PC-9 (cell line): ENCODE measurements at regions not wholly inside any gene's neighbourhood (a gene's known extent, or its start where the extent isn't known, plus 50 kb on each side); places are given as distances from the start of the nearest gene placed in this dataset.

Source experiments
- BruUV-seq: library from RNA; stranded (reverse); fragments of 400-500 nt; replicated peaks from 2 replicates; lab custom pipeline; 2021; lab: Mats Ljungman, UMichigan
- CTCF ChIA-PET: fragments of 300-600 bp; sonication (Branson Sonifier 250); formaldehyde crosslinking; loops from one replicate; lab custom pipeline; 2022; ENCODE audit warnings: antibody characterized with exemption; lab: Charles Lee
- POLR2A ChIA-PET: fragments of 300-600 bp; sonication (Branson Sonifier 250); formaldehyde crosslinking; loops from one replicate; lab custom pipeline; 2022; ENCODE audit warnings: antibody characterized with exemption; ENCODE audit not compliant: unreplicated experiment; lab: Charles Lee
- DNase-seq, 2 experiments: peaks; one replicate each; pipeline versions ENCODE4 v3.0.0 to v3.0.0-alpha.2; 2015 to 2022; ENCODE audit warnings: mixed read lengths in 1 of 2
- H2AFZ ChIP-seq: fragments of 200-600 bp; sonication (generic); 2 replicates; pipeline ENCODE4 v1.8.1; 2017; ENCODE audit warnings: antibody characterized with exemption
- H3F3A ChIP-seq: fragments of 200-600 bp; sonication (generic); 2 replicates; pipeline ENCODE4 v1.8.1; 2017; ENCODE audit warnings: antibody characterized with exemption, mild to moderate bottlenecking, low read depth; ENCODE audit not compliant: insufficient read depth
- H3K27ac ChIP-seq: fragments of 200-600 bp; sonication (generic); 2 replicates; pipeline ENCODE4 v1.6.1; 2016; ENCODE audit warnings: mixed run types
- H3K27me3 ChIP-seq: fragments of 200-600 bp; sonication (generic); 2 replicates; pipeline ENCODE4 v1.6.1; 2016; ENCODE audit warnings: low read depth, mixed run types; ENCODE audit not compliant: insufficient read depth
- H3K36me3 ChIP-seq: fragments of 200-600 bp; sonication (generic); 2 replicates; pipeline ENCODE4 v1.6.1; 2016; ENCODE audit warnings: low read depth, mixed run types
- H3K4me1 ChIP-seq: fragments of 200-600 bp; sonication (generic); replicated peaks from 2 replicates; pipeline ENCODE4 v1.6.1; 2016; ENCODE audit warnings: mixed run types; ENCODE audit not compliant: insufficient read depth
- H3K4me2 ChIP-seq: fragments of 200-600 bp; sonication (generic); 2 replicates; pipeline ENCODE4 v1.6.1; 2017; ENCODE audit warnings: mixed run types
- H3K4me3 ChIP-seq: fragments of 200-600 bp; sonication (generic); 2 replicates; pipeline ENCODE4 v1.6.1; 2016; ENCODE audit warnings: mixed run types
- H3K79me2 ChIP-seq: fragments of 200-600 bp; sonication (generic); 2 replicates; pipeline ENCODE4 v1.6.1; 2017; ENCODE audit warnings: low read depth, mixed run types
- H3K9me2 ChIP-seq: fragments of 200-600 bp; sonication (generic); 2 replicates; pipeline ENCODE4 v1.8.1; 2017; ENCODE audit warnings: mild to moderate bottlenecking; ENCODE audit not compliant: insufficient read depth
- H3K9me3 ChIP-seq: fragments of 200-600 bp; sonication (generic); 2 replicates; pipeline ENCODE4 v1.8.1; 2016; ENCODE audit warnings: low read depth; ENCODE audit not compliant: insufficient read depth
- H4K20me1 ChIP-seq: fragments of 200-600 bp; sonication (generic); 2 replicates; pipeline ENCODE4 v1.8.1; 2017; ENCODE audit not compliant: insufficient read depth
- CTCF ChIP-seq: fragments of 200-600 bp; sonication (generic); conservative IDR thresholded peaks from 2 replicates; pipeline ENCODE4 v1.6.1; 2017; ENCODE audit warnings: mixed run types, antibody characterized with exemption, mild to moderate bottlenecking, moderate library complexity
- EZH2 ChIP-seq: fragments of 200-600 bp; sonication (generic); IDR thresholded peaks from 2 replicates; pipeline ENCODE4 v1.8.0; 2017; ENCODE audit warnings: antibody characterized with exemption, low read depth
- intact Hi-C: fragments of 100-400 bp; cut with micrococcal nuclease; formaldehyde crosslinking; loops from one replicate; pipeline ENCODE4 v1.10.0; 2022; ENCODE audit not compliant: unreplicated experiment

DNA sequence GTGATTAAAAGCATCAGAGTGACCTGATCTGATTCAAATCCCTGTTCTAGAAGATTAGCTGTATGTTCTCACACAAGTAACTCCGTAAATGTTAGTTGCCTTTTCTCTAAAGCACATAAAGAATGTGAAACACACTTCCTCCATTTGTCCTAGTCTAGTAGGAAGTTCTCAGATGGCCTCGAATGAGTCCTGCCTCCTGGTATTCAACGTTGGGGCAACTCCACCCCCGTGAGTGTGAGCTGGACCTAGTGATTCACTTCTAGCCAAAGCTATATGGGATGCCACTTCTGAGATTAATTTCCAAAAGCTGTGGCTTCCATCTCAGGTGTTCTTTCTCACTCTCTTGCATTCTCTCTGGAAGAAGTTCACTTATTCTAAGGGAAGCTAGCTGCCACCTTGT, 267.6 kb downstream of the GPATCH2 start:
- CTCF ChIA-PET = no interaction called here
- Histone ChIP-seq H3K4me3 (no peak overlapping the region), H4K20me1 (no peaks in the 10 kb centered on the region), H3F3A (no peaks in the 10 kb centered on the region), H3K79me2 (no peaks in the 10 kb centered on the region), H3K9me3 (no peaks in the 10 kb centered on the region), H3K4me2 (peak overlapping the region; percentile 31; the same call in 1 of the 2 replicates), H3K36me3 (no peaks in the 10 kb centered on the region), H3K9me2 (no peaks in the 10 kb centered on the region; the same call in 1 of the 2 replicates), H3K4me1 (no peaks in the 10 kb centered on the region; the same call in 1 of the 2 replicates), H3K27ac (no peak overlapping the region), H2AFZ (peak overlapping the region; percentile 76), H3K27me3 (no peaks in the 10 kb centered on the region)
- POLR2A ChIA-PET = no interaction called here
- TF ChIP-seq EZH2 = no peak
- no peak for TF ChIP-seq CTCF
- BruUV-seq = no TSS peak
- intact Hi-C loops = no loop called here
- peak in 1 of 2 experiments; percentile 38 for DNase-seq

- TF ChIP-seq CTCF (no peak), EZH2 (no peak)
- H3K9me2 ChIP-seq = no peaks in the 10 kb centered on the region; the same call in 1 of the 2 replicates
- H2AFZ ChIP-seq = no peak overlapping the region
- no peaks in the 10 kb centered on the region for H3K9me3 ChIP-seq
- no peaks in the 10 kb centered on the region for H3K27me3 ChIP-seq
- ChIA-PET CTCF (no interaction called here), POLR2A (no interaction called here)
- H3F3A ChIP-seq = no peaks in the 10 kb centered on the region
- H3K4me2 ChIP-seq = no peak overlapping the region
- no peak overlapping the region for H3K27ac ChIP-seq
- no peaks in the 10 kb centered on the region; the same call in 1 of the 2 replicates for H3K4me1 ChIP-seq
- DNase-seq = no peak
- no peaks in the 10 kb centered on the region for H3K79me2 ChIP-seq
- H4K20me1 ChIP-seq = no peaks in the 10 kb centered on the region
- no TSS peak for BruUV-seq
- H3K36me3 ChIP-seq = no peaks in the 10 kb centered on the region
- intact Hi-C loops = no loop called here
- H3K4me3 ChIP-seq = no peak overlapping the region
These were observed 270.4 kb downstream of the GPATCH2 start for GRCh38 chr1:217360510-217360909.

GRCh38 chr1:217354895-217355294, 276.0 kb downstream of the GPATCH2 start:
- H3K9me3 ChIP-seq = no peaks in the 10 kb centered on the region
- ChIA-PET CTCF (no interaction called here), POLR2A (no interaction called here)
- no peaks in the 10 kb centered on the region for H3K36me3 ChIP-seq
- no peak overlapping the region for H2AFZ ChIP-seq
- no peaks in the 10 kb centered on the region for H3K4me1 ChIP-seq
- H4K20me1 ChIP-seq = no peaks in the 10 kb centered on the region
- no peaks in the 10 kb centered on the region for H3K27me3 ChIP-seq
- no peaks in the 10 kb centered on the region for H3K9me2 ChIP-seq
- no peak overlapping the region for H3K4me3 ChIP-seq
- no peaks in the 10 kb centered on the region for H3F3A ChIP-seq
- no TSS peak for BruUV-seq
- intact Hi-C loops = no loop called here
- no peak overlapping the region for H3K4me2 ChIP-seq
- H3K79me2 ChIP-seq = no peaks in the 10 kb centered on the region
- TF ChIP-seq CTCF = no peak
- no peak for TF ChIP-seq EZH2
- DNase-seq = no peak
- H3K27ac ChIP-seq = no peak overlapping the region
